HEK293 (cell line): ENCODE measurements at regions not wholly inside any gene's neighbourhood (a gene's known extent, or its start where the extent isn't known, plus 50 kb on each side); places are given as distances from the start of the nearest gene placed in this dataset.

Source experiments
- CTCF ChIA-PET: fragments of 350-600 bp; formaldehyde crosslinking; extraction: SDS; loops from one replicate; lab custom pipeline; 2021; ENCODE audit warnings: antibody characterized with exemption; lab: Yijun Ruan, JAX
- POLR2A ChIA-PET: fragments of 300-600 bp; formaldehyde crosslinking; extraction: SDS; loops from one replicate; lab custom pipeline; 2020; ENCODE audit warnings: antibody characterized with exemption, inconsistent platforms; lab: Yijun Ruan, JAX
- H3K27ac ChIP-seq: fragments of 200-500 bp; sonication (Bioruptor generic); 2 replicates; pipeline ENCODE4 v1.5.1; 2014; ENCODE audit warnings: low read depth, low read length, control low read depth, inconsistent platforms; ENCODE audit errors: extremely low read depth
- H3K36me3 ChIP-seq, 2 experiments: fragments of 200-500 bp in 1 of 2; sonication (Bioruptor generic) in 1 of 2; 1 replicate in 1 of 2; 2 replicates in 1 of 2; pipeline ENCODE4 v1.5.1; 2014 to 2017; ENCODE audit warnings: inconsistent platforms in 2 of 2, low read length in 2 of 2; ENCODE audit not compliant: control insufficient read depth in 2 of 2, insufficient read depth in 1 of 2
- H3K4me1 ChIP-seq: fragments of 200-500 bp; sonication (Bioruptor generic); 2 replicates; pipeline ENCODE4 v1.5.1; 2014; ENCODE audit warnings: mild to moderate bottlenecking, low read length, inconsistent platforms; ENCODE audit not compliant: control insufficient read depth, insufficient read depth
- H3K4me3 ChIP-seq: 2 replicates; pipeline ENCODE4 v1.5.1; 2011; ENCODE audit warnings: low read depth, mild to moderate bottlenecking, control low read depth, low read length, moderate library complexity
- H3K9me3 ChIP-seq: fragments of 200-500 bp; sonication (Bioruptor generic); 2 replicates; pipeline ENCODE4 v1.5.1; 2014; ENCODE audit warnings: low read depth, low read length, inconsistent platforms; ENCODE audit not compliant: control insufficient read depth, insufficient read depth
- ATF2 ChIP-seq: fragments of 450-650 bp; formaldehyde crosslinking; IDR thresholded peaks from 2 replicates; pipeline ENCODE4 v1.5.1; 2016; ENCODE audit warnings: missing biosample characterization, missing genetic modification characterization, low read depth
- OSR2 ChIP-seq: fragments of 450-650 bp; formaldehyde crosslinking; IDR thresholded peaks from 2 replicates; pipeline ENCODE4 v1.5.1; 2016; ENCODE audit warnings: missing biosample characterization, missing genetic modification characterization
- SP7 ChIP-seq: fragments of 450-650 bp; formaldehyde crosslinking; IDR thresholded peaks from 2 replicates; pipeline ENCODE4 v1.5.1; 2016; ENCODE audit warnings: missing biosample characterization, missing genetic modification characterization
- WT1 ChIP-seq: fragments of 450-650 bp; formaldehyde crosslinking; IDR thresholded peaks from 2 replicates; pipeline ENCODE4 v1.5.1; 2016; ENCODE audit warnings: missing biosample characterization, missing genetic modification characterization
- YY1 ChIP-seq: fragments of 450-650 bp; formaldehyde crosslinking; IDR thresholded peaks from 2 replicates; pipeline ENCODE4 v1.5.1; 2018; ENCODE audit warnings: missing biosample characterization, missing genetic modification characterization
- ZBTB17 ChIP-seq: fragments of 450-650 bp; formaldehyde crosslinking; IDR thresholded peaks from 2 replicates; pipeline ENCODE4 v1.5.1; 2016; ENCODE audit warnings: missing biosample characterization, missing genetic modification characterization
- ZBTB48 ChIP-seq: fragments of 450-650 bp; formaldehyde crosslinking; IDR thresholded peaks from 2 replicates; pipeline ENCODE4 v1.5.1; 2016; ENCODE audit warnings: missing biosample characterization, missing genetic modification characterization
- ZNF140 ChIP-seq: fragments of 450-650 bp; formaldehyde crosslinking; IDR thresholded peaks from 2 replicates; pipeline ENCODE4 v1.5.1; 2016; ENCODE audit warnings: missing biosample characterization, missing genetic modification characterization
- ZNF155 ChIP-seq: fragments of 450-650 bp; formaldehyde crosslinking; IDR thresholded peaks from 2 replicates; pipeline ENCODE4 v1.5.1; 2016; ENCODE audit warnings: missing biosample characterization, missing genetic modification characterization
- ZNF2 ChIP-seq: fragments of 450-650 bp; formaldehyde crosslinking; IDR thresholded peaks from 2 replicates; pipeline ENCODE4 v1.5.1; 2016; ENCODE audit warnings: missing biosample characterization, missing genetic modification characterization
- ZNF202 ChIP-seq: fragments of 450-650 bp; formaldehyde crosslinking; IDR thresholded peaks from 2 replicates; pipeline ENCODE4 v1.5.1; 2016; ENCODE audit warnings: missing biosample characterization, missing genetic modification characterization, borderline replicate concordance
- ZNF248 ChIP-seq: fragments of 450-650 bp; formaldehyde crosslinking; IDR thresholded peaks from 2 replicates; pipeline ENCODE4 v1.5.1; 2017; ENCODE audit warnings: missing biosample characterization, missing genetic modification characterization
- ZNF26 ChIP-seq: fragments of 450-650 bp; formaldehyde crosslinking; IDR thresholded peaks from 2 replicates; pipeline ENCODE4 v1.5.1; 2016; ENCODE audit warnings: missing biosample characterization, missing genetic modification characterization
- ZNF335 ChIP-seq: fragments of 450-650 bp; formaldehyde crosslinking; conservative IDR thresholded peaks from 2 replicates; pipeline ENCODE4 v1.5.1; 2016; ENCODE audit warnings: missing biosample characterization, missing genetic modification characterization
- ZNF549 ChIP-seq: fragments of 450-650 bp; IDR thresholded peaks from 2 replicates; pipeline ENCODE4 v1.5.1; 2018; ENCODE audit warnings: missing biosample characterization, missing genetic modification characterization, mild to moderate bottlenecking, inconsistent platforms, moderate library complexity
- ZNF571 ChIP-seq: fragments of 450-650 bp; formaldehyde crosslinking; IDR thresholded peaks from 2 replicates; pipeline ENCODE4 v1.5.0; 2017; ENCODE audit warnings: missing biosample characterization, missing genetic modification characterization
- ZNF600 ChIP-seq: fragments of 450-650 bp; formaldehyde crosslinking; IDR thresholded peaks from 2 replicates; pipeline ENCODE4 v1.5.1; 2016; ENCODE audit warnings: missing biosample characterization, missing genetic modification characterization
- ZNF629 ChIP-seq: fragments of 450-650 bp; formaldehyde crosslinking; IDR thresholded peaks from 2 replicates; pipeline ENCODE4 v1.5.1; 2017; ENCODE audit warnings: missing biosample characterization, missing genetic modification characterization
- ZNF747 ChIP-seq: fragments of 450-650 bp; formaldehyde crosslinking; IDR thresholded peaks from 2 replicates; pipeline ENCODE4 v1.5.1; 2016; ENCODE audit warnings: missing biosample characterization, missing genetic modification characterization
- ZNF791 ChIP-seq: fragments of 450-650 bp; formaldehyde crosslinking; IDR thresholded peaks from 2 replicates; pipeline ENCODE4 v1.5.1; 2016; ENCODE audit warnings: missing biosample characterization, missing genetic modification characterization
- ZSCAN18 ChIP-seq: fragments of 450-650 bp; formaldehyde crosslinking; IDR thresholded peaks from 2 replicates; pipeline ENCODE4 v1.5.1; 2016; ENCODE audit warnings: missing biosample characterization, missing genetic modification characterization
- ZSCAN30 ChIP-seq: fragments of 450-650 bp; IDR thresholded peaks from 2 replicates; pipeline ENCODE4 v1.5.1; 2018; ENCODE audit warnings: missing biosample characterization, mild to moderate bottlenecking, missing genetic modification characterization, moderate library complexity
- TF ChIP-seq, protein P1 (sequence below): fragments of 450-650 bp; formaldehyde crosslinking; IDR thresholded peaks from 2 replicates; pipeline ENCODE4 v1.5.1; 2016; ENCODE audit warnings: missing biosample characterization, missing genetic modification characterization, borderline replicate concordance
- TF ChIP-seq, protein P2 (sequence below): fragments of 450-650 bp; formaldehyde crosslinking; IDR thresholded peaks from 2 replicates; pipeline ENCODE4 v1.5.1; 2017; ENCODE audit warnings: missing biosample characterization, missing genetic modification characterization

GRCh38 chr9:81377320-81377719, 312.0 kb downstream of the TLE1 start:
- H3K4me1 ChIP-seq = peaks cover 18% of the 10 kb centered on the region
- H3K4me3 ChIP-seq = no peak overlapping the region
- no peaks in the 10 kb centered on the region for H3K36me3 ChIP-seq
- TF ChIP-seq YY1 (tag by site-specific recombination) (no peak), ZBTB48 (tag by site-specific recombination) (no peak), ZNF791 (tag by site-specific recombination) (no peak), ZNF248 (tag by site-specific recombination) (no peak), WT1 (tag by site-specific recombination) (peak; percentile 95), ZSCAN30 (tag by site-specific recombination) (no peak), ZNF571 (tag by site-specific recombination) (no peak), SP7 (peak; percentile 96), OSR2 (tag by site-specific recombination) (peak; percentile 60; the same call in 1 of the 2 replicates), ZNF140 (tag by site-specific recombination) (no peak), ZNF26 (tag by site-specific recombination) (no peak), ZNF747 (tag by site-specific recombination) (no peak)
- TF ChIP-seq, protein P1, sequence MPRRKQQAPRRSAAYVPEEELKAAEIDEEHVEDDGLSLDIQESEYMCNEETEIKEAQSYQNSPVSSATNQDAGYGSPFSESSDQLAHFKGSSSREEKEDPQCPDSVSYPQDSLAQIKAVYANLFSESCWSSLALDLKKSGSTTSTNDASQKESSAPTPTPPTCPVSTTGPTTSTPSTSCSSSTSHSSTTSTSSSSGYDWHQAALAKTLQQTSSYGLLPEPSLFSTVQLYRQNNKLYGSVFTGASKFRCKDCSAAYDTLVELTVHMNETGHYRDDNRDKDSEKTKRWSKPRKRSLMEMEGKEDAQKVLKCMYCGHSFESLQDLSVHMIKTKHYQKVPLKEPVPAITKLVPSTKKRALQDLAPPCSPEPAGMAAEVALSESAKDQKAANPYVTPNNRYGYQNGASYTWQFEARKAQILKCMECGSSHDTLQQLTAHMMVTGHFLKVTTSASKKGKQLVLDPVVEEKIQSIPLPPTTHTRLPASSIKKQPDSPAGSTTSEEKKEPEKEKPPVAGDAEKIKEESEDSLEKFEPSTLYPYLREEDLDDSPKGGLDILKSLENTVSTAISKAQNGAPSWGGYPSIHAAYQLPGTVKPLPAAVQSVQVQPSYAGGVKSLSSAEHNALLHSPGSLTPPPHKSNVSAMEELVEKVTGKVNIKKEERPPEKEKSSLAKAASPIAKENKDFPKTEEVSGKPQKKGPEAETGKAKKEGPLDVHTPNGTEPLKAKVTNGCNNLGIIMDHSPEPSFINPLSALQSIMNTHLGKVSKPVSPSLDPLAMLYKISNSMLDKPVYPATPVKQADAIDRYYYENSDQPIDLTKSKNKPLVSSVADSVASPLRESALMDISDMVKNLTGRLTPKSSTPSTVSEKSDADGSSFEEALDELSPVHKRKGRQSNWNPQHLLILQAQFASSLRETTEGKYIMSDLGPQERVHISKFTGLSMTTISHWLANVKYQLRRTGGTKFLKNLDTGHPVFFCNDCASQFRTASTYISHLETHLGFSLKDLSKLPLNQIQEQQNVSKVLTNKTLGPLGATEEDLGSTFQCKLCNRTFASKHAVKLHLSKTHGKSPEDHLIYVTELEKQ (tag by site-specific recombination) = no peak
- TF ChIP-seq, protein P2, sequence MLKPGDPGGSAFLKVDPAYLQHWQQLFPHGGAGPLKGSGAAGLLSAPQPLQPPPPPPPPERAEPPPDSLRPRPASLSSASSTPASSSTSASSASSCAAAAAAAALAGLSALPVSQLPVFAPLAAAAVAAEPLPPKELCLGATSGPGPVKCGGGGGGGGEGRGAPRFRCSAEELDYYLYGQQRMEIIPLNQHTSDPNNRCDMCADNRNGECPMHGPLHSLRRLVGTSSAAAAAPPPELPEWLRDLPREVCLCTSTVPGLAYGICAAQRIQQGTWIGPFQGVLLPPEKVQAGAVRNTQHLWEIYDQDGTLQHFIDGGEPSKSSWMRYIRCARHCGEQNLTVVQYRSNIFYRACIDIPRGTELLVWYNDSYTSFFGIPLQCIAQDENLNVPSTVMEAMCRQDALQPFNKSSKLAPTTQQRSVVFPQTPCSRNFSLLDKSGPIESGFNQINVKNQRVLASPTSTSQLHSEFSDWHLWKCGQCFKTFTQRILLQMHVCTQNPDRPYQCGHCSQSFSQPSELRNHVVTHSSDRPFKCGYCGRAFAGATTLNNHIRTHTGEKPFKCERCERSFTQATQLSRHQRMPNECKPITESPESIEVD = peak; percentile 11; the same call in 1 of the 2 replicates
- no peaks in the 10 kb centered on the region for H3K9me3 ChIP-seq
- POLR2A ChIA-PET = no interaction called here
- CTCF ChIA-PET = no interaction called here
- H3K27ac ChIP-seq = no peak overlapping the region

DNA sequence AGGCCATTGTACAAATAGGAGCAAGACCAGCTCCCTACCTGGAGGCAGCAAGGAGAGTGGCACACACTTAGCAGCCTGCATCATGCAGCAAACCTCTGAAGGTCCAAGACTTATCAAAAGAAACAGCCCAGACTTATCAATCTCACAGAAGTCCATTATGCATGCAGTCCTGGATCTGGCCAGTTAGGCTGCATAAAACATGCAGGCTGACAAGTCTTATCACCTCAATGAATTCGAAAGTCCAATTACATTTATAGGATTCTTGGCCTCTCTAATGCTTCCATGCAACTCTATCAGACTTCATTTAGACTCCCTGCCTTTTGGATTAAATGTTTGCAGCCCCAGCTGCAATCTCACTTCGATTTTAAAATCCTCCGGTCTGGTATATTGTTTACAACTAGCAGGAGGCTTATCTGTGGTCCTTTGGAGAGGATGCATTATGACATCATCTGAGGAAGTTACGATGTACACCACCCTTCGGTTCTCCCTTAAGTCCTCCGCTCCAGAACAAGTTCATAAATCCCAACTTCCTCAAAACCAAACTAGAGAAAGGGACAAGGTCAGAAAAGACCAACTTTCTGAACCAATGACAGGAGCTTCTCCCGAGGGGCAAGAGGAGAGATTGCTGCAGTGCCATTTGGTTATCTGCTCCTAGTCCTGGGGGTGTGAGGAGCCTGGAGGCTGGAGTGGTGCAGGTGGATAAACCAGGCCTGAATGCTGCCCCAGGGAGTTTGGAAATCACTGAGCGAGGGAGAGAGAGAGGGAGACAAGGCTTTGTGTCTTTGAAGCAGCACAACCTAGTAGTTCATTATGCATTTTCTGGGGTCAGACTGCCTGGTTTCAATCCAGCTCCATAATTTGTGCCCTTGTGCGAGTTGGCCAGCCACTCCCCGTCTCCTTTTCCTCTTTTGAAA, 313.9 kb downstream of the TLE1 start:
- POLR2A ChIA-PET = interaction anchor here (1.0 kb wide), 1 partner anchor 23 kb away, joined by 3 read pairs; no protein-coding TSS in a partner anchor
- H3K4me3 ChIP-seq = no peak overlapping the region
- peaks cover 14% of the 10 kb centered on the region for H3K4me1 ChIP-seq
- H3K36me3 ChIP-seq = no peaks in the 10 kb centered on the region
- H3K9me3 ChIP-seq = no peaks in the 10 kb centered on the region
- peak overlapping the region; percentile 45; the same call in 1 of the 2 replicates for H3K27ac ChIP-seq
- CTCF ChIA-PET = no interaction called here
- TF ChIP-seq ZNF2 (tag by site-specific recombination) = no peak
- no peak for TF ChIP-seq ZNF549
- TF ChIP-seq ZNF202 (tag by site-specific recombination) = no peak
- TF ChIP-seq ZNF155 = no peak
- TF ChIP-seq ATF2 (tag by site-specific recombination) = peak; percentile 69; the same call in 1 of the 2 replicates
- no peak for TF ChIP-seq ZSCAN18 (tag by site-specific recombination)
- 0 out of 2 replicates have a peak, but pooled peaks have one; percentile 9 for TF ChIP-seq ZNF335 (tag by site-specific recombination)
- peak; percentile 57; the same call in 1 of the 2 replicates for TF ChIP-seq ZNF600
- TF ChIP-seq ZNF629 (tag by site-specific recombination) = peak; percentile 66
- TF ChIP-seq ZBTB17 = peak; percentile 66; the same call in 1 of the 2 replicates
